HuH-7 (cell line): ENCODE measurements at regions not wholly inside any gene's neighbourhood (a gene's known extent, or its start where the extent isn't known, plus 50 kb on each side); places are given as distances from the start of the nearest gene placed in this dataset.

ENCODE experiments used
- DNase-seq: peaks from one replicate; pipeline ENCODE4 v3.0.0; 2011; ENCODE audit warnings: low spot score

- no peak for DNase-seq
Observed at GRCh38 chr6:112717856-112718255, 370.7 kb downstream of the RFPL4B start.

GRCh38 chr6:112725541-112726085, 378.5 kb downstream of the RFPL4B start:
- no peak for DNase-seq

DNA sequence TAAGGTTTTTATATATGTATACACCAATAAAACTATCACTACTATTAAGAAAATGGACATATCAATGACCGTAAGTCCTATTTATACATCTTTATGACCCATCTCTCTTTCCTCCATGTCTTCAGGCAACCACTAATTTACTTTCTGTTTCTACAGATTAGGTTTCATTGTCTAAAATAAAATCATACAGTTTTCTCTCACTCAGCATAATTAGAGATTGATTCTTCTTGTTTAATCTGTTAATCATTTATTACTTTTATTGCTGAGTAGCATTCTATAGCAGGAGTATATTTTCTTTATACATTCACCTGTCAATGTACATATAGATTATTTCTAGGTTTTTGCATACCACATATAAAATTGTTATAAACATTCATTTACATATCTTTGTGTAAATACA, 388.0 kb downstream of the RFPL4B start:
- DNase-seq, result no peak

GRCh38 chr6:112739766-112740165, 392.6 kb downstream of the RFPL4B start:
- DNase-seq, result no peak

DNA sequence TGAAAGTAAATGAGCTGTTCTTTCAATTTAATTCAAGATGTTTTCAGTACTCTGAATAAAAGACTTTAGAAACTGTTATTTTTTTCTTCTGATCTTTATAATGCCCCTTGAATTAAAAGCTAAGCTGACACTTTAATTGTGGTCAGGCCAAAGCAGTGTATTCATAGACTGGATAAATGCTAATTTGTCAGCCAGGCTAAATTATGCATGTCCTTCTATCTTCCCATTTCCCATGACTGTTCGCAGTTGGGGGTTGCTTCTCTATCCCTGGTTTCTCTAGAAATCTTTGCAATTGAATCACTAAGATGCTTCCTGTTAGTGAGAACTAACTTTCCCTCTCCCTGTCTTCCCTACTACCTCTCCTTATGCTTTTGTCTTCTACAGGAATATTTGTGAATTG, 396.2 kb downstream of the RFPL4B start:
- DNase-seq, result no peak

DNA sequence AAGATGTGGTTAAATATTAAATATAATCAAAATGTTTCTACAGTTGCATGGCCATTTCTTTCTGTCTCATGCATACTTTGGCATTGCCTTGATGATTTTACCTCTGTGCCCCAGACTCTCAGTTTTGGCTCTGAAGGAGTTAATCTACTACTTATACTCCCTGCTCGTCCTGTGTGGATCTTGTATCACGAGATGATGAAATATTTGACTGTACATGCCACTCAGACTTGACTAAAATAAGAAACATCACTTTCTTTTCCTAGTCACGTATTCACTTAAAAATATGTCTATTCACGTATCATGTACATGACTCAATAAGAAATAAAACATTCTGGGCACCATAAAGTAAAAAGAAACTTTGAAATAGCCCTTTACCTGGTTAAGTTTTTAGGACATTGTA, 397.7 kb downstream of the RFPL4B start:
- no peak for DNase-seq

DNA sequence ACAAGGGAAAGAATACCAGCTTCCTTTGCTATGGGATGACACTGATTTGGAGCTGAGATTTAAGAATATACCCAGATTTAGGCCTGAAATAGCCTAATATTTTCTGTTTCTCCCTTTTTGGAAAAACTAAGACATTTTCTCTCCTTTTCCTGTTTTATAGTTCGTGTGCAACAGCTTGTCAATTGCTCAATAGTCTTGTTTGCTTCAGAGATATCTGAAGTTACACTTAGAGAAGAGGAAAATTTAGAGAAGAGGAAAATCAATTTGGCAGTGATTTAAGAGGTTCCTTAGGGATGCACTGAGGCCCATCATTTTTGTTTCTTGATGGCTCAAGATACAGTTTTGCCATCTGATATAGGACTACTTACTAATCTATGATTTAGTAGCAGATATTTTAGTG, 398.6 kb downstream of the RFPL4B start:
- DNase-seq, result no peak

GRCh38 chr6:112749673-112750072, 402.5 kb downstream of the RFPL4B start:
- no peak for DNase-seq

GRCh38 chr6:112752305-112752704, 405.2 kb downstream of the RFPL4B start:
- DNase-seq, result no peak

DNA sequence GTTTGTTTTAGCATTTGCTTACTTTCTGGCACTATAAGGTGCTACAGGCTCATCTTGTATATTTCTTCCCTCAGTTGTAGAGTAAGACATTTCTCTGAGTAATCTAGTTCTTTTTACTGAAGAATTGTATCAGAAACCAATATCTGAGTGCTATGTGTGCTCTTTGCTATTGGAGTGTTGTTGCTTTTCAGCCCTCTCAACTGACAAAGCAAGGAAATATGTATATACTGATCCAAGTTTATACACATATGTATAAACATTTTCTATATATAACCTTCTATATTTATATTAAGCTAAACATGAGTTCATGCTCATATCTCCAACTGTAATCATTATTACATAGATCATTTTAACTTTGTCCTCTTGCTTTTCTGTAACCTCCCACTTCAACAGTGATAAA, 405.7 kb downstream of the RFPL4B start:
- no peak for DNase-seq

- DNase-seq, result no peak
Observed at GRCh38 chr6:112760831-112761230, 413.7 kb downstream of the RFPL4B start.

GRCh38 chr6:112761740-112762139, 414.6 kb downstream of the RFPL4B start:
- DNase-seq, result no peak

GRCh38 chr6:112764377-112764776, 417.2 kb downstream of the RFPL4B start:
- no peak for DNase-seq

DNA sequence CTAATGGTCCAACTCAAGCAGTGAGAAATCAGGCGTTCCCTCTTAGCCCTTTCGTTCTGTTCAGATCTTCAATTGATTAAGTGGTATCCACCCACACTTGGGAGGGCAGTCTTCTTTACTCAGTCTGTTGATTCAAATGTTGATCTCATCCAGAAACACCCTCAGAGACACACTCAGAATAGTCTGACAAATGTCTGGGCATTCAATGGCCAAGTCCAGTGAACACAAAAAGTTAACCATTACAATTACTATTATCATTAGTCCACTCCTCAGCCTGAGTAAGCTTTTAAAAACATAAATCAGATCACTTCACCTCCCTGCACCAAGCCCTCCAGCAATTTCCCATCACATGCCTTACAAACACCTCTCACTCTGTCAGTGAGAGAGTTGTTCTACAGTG, 423.2 kb downstream of the RFPL4B start:
- DNase-seq, result no peak

- DNase-seq, result no peak
Observed at GRCh38 chr6:112773187-112773586, 426.1 kb downstream of the RFPL4B start.

DNA sequence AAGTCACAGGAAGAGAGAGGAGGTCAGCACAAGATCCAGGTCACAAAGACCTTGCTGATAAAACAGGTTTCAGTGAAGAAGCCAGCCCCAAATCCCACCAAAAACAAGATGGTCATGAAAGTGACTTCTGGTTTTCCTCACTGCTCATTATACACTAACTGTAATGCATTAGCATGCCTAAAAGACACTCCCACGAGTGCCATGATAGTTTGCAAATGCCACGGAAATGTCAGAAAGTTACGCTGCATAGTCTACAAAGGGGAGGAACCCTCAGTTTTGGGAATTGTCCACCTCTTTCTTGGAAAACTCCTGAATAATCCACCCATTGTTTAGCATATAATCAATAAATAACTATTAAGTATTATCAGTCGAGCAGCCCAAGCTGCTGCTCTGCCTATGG, 427.2 kb downstream of the RFPL4B start:
- DNase-seq, result no peak

GRCh38 chr6:112780498-112781096, 433.5 kb downstream of the RFPL4B start:
- DNase-seq, result peak; percentile 42

DNA sequence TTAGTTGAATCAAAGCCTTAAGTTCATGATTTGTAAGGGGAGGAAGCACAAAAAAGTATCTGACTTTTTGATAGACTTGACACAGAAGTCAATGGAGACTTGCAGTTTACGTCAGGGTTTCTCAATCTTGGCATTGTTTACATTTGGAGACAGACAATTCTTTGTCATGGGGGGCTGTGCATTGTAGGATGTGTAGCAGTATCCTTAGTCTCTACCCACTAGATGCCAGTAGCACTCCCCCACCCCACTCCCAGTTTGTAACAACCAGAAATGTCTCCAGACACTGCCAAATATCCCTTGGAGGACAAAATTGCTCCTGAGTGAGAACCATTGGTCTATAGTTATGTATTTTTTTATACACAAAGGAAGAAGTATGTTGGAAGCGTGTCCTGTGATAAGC, 434.1 kb downstream of the RFPL4B start:
- DNase-seq, result no peak

DNA sequence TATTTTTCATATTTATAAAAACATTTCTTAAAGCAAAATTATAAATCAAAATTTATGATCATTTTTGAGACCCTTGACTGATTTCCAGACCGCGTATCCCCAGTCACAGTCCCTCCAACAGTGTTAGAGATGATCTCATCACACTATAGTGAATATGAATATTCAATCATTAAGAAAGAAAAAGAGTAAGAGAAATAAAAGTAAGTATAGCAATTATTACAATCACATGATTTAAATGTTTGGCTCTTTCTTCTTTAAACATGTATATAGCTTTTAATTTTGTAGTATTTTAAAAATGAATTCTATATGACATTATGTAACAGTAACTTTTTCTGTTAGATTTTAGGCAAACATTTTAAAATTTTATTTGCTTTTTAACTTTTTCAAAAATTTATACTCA, 438.3 kb downstream of the RFPL4B start:
- DNase-seq, result no peak

DNA sequence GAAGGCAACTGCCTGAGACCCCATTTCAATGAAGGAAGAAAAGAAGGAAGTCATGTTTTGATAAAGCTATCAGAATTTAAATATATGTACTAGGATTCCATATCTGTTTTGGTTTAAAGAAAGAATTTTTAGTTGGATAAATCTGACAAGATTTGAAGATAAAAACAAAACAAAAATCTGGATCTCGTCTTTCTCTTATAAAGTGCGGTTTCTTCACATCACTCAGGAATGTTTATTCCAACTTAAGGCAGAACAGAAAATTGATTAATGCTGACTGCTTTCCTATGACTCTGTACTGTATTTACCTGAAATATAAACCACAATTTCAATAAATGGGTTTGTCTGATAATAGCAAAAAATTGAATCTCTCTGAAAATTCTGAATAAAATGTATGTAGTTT, 439.7 kb downstream of the RFPL4B start:
- no peak for DNase-seq

DNA sequence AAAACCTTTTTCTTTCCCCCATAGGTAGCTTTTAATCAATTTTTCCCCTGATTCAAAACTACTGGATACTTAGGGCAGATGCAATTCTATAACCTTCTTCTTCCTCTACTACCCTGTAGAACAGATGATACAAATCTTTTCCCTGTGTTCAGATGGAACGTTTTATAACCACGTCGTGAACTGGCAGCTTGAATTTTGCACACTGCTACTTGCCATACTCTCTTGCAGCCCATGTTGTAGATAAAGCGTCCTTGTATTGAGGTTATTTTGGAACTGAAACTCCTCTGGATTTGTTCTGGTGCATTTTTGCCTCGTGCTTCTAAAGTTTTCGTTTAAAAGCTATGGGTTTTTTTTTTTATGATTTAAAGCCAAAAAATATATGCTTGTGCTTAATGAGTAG, 440.2 kb downstream of the RFPL4B start:
- no peak for DNase-seq

GRCh38 chr6:112795316-112795715, 448.2 kb downstream of the RFPL4B start:
- DNase-seq, result no peak

- DNase-seq, result no peak
Observed at GRCh38 chr6:112796712-112797111, 449.6 kb downstream of the RFPL4B start.

GRCh38 chr6:112799889-112800288, 452.8 kb downstream of the RFPL4B start:
- DNase-seq, result no peak

DNA sequence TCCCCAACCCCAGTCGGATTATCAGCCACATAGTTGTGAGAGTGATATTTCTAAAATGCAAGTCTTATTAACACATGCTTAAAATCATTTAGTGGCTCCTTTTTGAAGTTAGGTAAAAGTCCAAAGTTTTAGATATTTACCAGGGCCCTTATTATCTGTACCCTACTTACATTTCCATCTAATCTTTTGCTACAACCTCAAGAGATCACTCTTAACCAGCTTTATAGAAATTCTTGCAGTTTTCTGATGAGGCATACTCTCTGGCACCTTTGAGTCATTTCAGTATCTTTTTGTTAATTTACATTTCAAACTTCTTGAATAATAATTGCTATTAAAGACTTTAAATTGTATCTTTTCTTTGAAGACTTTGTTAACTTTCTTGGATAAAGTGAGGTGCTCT, 453.3 kb downstream of the RFPL4B start:
- no peak for DNase-seq
